Uterus (tissue), 3 donors: ENCODE measurements at regions not wholly inside any gene's neighbourhood (a gene's known extent, or its start where the extent isn't known, plus 50 kb on each side); places are given as distances from the start of the nearest gene placed in this dataset.

ENCODE experiments used
- DNase-seq, 2 donors: peaks; one replicate each; pipeline ENCODE4 v3.0.0-alpha.2; 2019 to 2020
- H3K27ac ChIP-seq, 2 donors: fragments of 200-600 bp; sonication (generic); 1 replicate in 1 of 2; 2 replicates in 1 of 2; pipeline ENCODE4 v1.5.1; 2016 to 2018
- H3K27me3 ChIP-seq, 2 donors: fragments of 200-600 bp; sonication (generic); one replicate each; pipeline ENCODE4 v1.5.1; 2018 to 2019; ENCODE audit warnings: control low read depth in 1 of 2
- H3K36me3 ChIP-seq, 2 donors: fragments of 200-600 bp; sonication (generic); one replicate each; pipeline ENCODE4 v1.5.1; 2019; ENCODE audit warnings: control low read depth in 1 of 2
- H3K4me1 ChIP-seq, 2 donors: fragments of 200-600 bp; sonication (generic); one replicate each; pipeline ENCODE4 v1.5.1; 2018 to 2019; ENCODE audit warnings: control low read depth in 1 of 2
- H3K4me3 ChIP-seq, 2 donors: fragments of 200-600 bp; sonication (generic); 1 replicate in 1 of 2; 2 replicates in 1 of 2; pipeline ENCODE4 v1.5.1; 2018 to 2019; ENCODE audit warnings: mild to moderate bottlenecking in 1 of 2
- H3K9me3 ChIP-seq, 2 donors: fragments of 200-600 bp; sonication (generic); one replicate each; pipeline ENCODE4 v1.5.1; 2019; ENCODE audit warnings: control low read depth in 1 of 2
- CTCF ChIP-seq, 4 experiments: fragments of 200-600 bp in 2 of 4; fragments of 450-650 bp in 2 of 4; sonication (generic) in 2 of 4; IDR thresholded peaks; one replicate each; pipeline ENCODE4 v1.5.1; 2016 to 2019; ENCODE audit warnings: antibody characterized with exemption in 4 of 4, mild to moderate bottlenecking in 2 of 4, moderate library complexity in 1 of 4
- POLR2A ChIP-seq, 2 donors: fragments of 450-650 bp; IDR thresholded peaks; one replicate each; pipeline ENCODE4 v1.6.1; 2016; ENCODE audit warnings: antibody characterized with exemption in 2 of 2, mild to moderate bottlenecking in 1 of 2, moderate library complexity in 1 of 2
- intact Hi-C: fragments of 100-400 bp; cut with DNase I; formaldehyde crosslinking; loops from one replicate; pipeline ENCODE4 v1.15.1; 2023; ENCODE audit warnings: low total_unique reads
- donor health status: DM: yes; HTN: yes; CAD: no.

GRCh38 chr19:41495589-41495988 lies 52.6 kb downstream of the ERICH4 start:
- Histone ChIP-seq H3K4me3 (no peak overlapping the region), H3K9me3 (no peaks in the 10 kb centered on the region), H3K27ac (no peak overlapping the region), H3K36me3 (no peaks in the 10 kb centered on the region), H3K4me1 (no peaks in the 10 kb centered on the region), H3K27me3 (no peaks in the 10 kb centered on the region)
- TF ChIP-seq POLR2A (IDR thresholded peaks at IDR 0.05), result no peak
- no peak for TF ChIP-seq CTCF (IDR thresholded peaks at IDR 0.05)
- no peak for DNase-seq
- intact Hi-C loops, result no loop called here

GRCh38 chr19:41499899-41500298 lies 56.9 kb downstream of the ERICH4 start:
- Histone ChIP-seq H3K4me3 (peak overlapping the region; percentile 23 to 25), H3K4me1 (peaks cover 0 to 4% of the 10 kb centered on the region in 2 donors), H3K27ac (peak overlapping the region; percentile 67 to 82), H3K9me3 (no peaks in the 10 kb centered on the region), H3K27me3 (no peaks in the 10 kb centered on the region), H3K36me3 (no peaks in the 10 kb centered on the region)
- no peak for DNase-seq
- TF ChIP-seq CTCF (IDR thresholded peaks at IDR 0.05), result no peak
- TF ChIP-seq POLR2A (IDR thresholded peaks at IDR 0.05), result no peak
- intact Hi-C loops, result no loop called here

- Histone ChIP-seq H3K4me1 (peaks cover 0 to 4% of the 10 kb centered on the region in 2 donors), H3K9me3 (no peaks in the 10 kb centered on the region), H3K27me3 (no peaks in the 10 kb centered on the region), H3K27ac (peak overlapping the region; percentile 67 to 82), H3K4me3 (peak overlapping the region in 1 of 2 donors; percentile 25), H3K36me3 (no peaks in the 10 kb centered on the region)
- intact Hi-C loops, result no loop called here
- TF ChIP-seq POLR2A (IDR thresholded peaks at IDR 0.05) (peak; percentile 13 to 19), CTCF (IDR thresholded peaks at IDR 0.05) (no peak)
- DNase-seq, result no peak
Measured at GRCh38 chr19:41500443-41500842, 57.5 kb downstream of the ERICH4 start.

- Histone ChIP-seq H3K9me3 (no peaks in the 10 kb centered on the region), H3K36me3 (no peaks in the 10 kb centered on the region), H3K4me3 (no peak overlapping the region), H3K4me1 (peaks cover 0 to 4% of the 10 kb centered on the region in 2 donors), H3K27ac (peak overlapping the region in 1 of 2 donors; percentile 34), H3K27me3 (no peaks in the 10 kb centered on the region)
- intact Hi-C loops, result no loop called here
- TF ChIP-seq POLR2A (IDR thresholded peaks at IDR 0.05), result no peak
- no peak for TF ChIP-seq CTCF (IDR thresholded peaks at IDR 0.05)
- DNase-seq, result no peak
Measured at GRCh38 chr19:41501854-41502253, 58.9 kb downstream of the ERICH4 start.

- H3K27me3 ChIP-seq, result no peaks in the 10 kb centered on the region
- H3K27ac ChIP-seq, result no peak overlapping the region
- intact Hi-C loops, result no loop called here
Measured at GRCh38 chr19:41505105-41505504, 62.1 kb downstream of the ERICH4 start.

More at GRCh38 chr19:41505105-41505504, 62.1 kb downstream of the ERICH4 start:
- Histone ChIP-seq H3K9me3 (no peaks in the 10 kb centered on the region), H3K4me3 (no peak overlapping the region), H3K36me3 (no peaks in the 10 kb centered on the region), H3K4me1 (peaks cover 0 to 4% of the 10 kb centered on the region in 2 donors)
- TF ChIP-seq CTCF (IDR thresholded peaks at IDR 0.05) (no peak), POLR2A (IDR thresholded peaks at IDR 0.05) (no peak)
- no peak for DNase-seq
